ENCODE measurements at regions not wholly inside any gene's neighbourhood (a gene's known extent, or its start where the extent isn't known, plus 50 kb on each side); places are given as distances from the start of the nearest gene placed in this dataset.

- Histone ChIP-seq H3K4me1 (no peaks in the 10 kb centered on the region), H3K27me3 (no peaks in the 10 kb centered on the region), H3K27ac (no peak overlapping the region), H3K4me3 (no peak overlapping the region), H3K9me3 (no peaks in the 10 kb centered on the region), H3K36me3 (no peaks in the 10 kb centered on the region)
- 49 to 69% methylated on average over 6 of the region's 6 CpGs for WGBS, 2 donors (ENCODE audit: low coverage in 1 of 2)
- in situ Hi-C loops (cut with MboI; ENCODE audit: low pct_ligation_motif_present in 1 of 4, low pct_unique_long_range_greater_than_20kb in 1 of 4, low sequenced_read_pairs in 3 of 4) (no loop called here), intact Hi-C loops (cut with DNase I; ENCODE audit: low total_unique reads) (no loop called here)
- no peak for TF ChIP-seq POLR2A (IDR thresholded peaks at IDR 0.05)
- TF ChIP-seq POLR2AphosphoS5 (IDR thresholded peaks at IDR 0.05): no peak
- no peak for TF ChIP-seq CTCF (IDR thresholded peaks at IDR 0.05)
- TF ChIP-seq EP300 (IDR thresholded peaks at IDR 0.05; ENCODE audit: low read depth): no peak
- no peak for DNase-seq
Measured at GRCh38 chr20:52681288-52681687, 290.9 kb upstream of the TSHZ2 start.

GRCh38 chr20:52677216-52677615 is 294.9 kb upstream of the TSHZ2 start:
- Histone ChIP-seq H3K9me3 (no peaks in the 10 kb centered on the region), H3K4me1 (no peaks in the 10 kb centered on the region), H3K36me3 (no peaks in the 10 kb centered on the region), H3K27me3 (no peaks in the 10 kb centered on the region), H3K27ac (no peak overlapping the region), H3K4me3 (no peak overlapping the region)
- intact Hi-C loops (cut with DNase I; ENCODE audit: low total_unique reads) (no loop called here), in situ Hi-C loops (cut with MboI; ENCODE audit: low pct_ligation_motif_present in 1 of 4, low pct_unique_long_range_greater_than_20kb in 1 of 4, low sequenced_read_pairs in 3 of 4) (no loop called here)
- WGBS, 2 donors (ENCODE audit: low coverage in 1 of 2): 42 to 63% methylated on average over 2 of the region's 2 CpGs
- DNase-seq: no peak
- TF ChIP-seq POLR2A (IDR thresholded peaks at IDR 0.05): no peak
- no peak for TF ChIP-seq CTCF (IDR thresholded peaks at IDR 0.05)
- TF ChIP-seq POLR2AphosphoS5 (IDR thresholded peaks at IDR 0.05): no peak
- TF ChIP-seq EP300 (IDR thresholded peaks at IDR 0.05; ENCODE audit: low read depth): no peak

- WGBS, 2 donors (ENCODE audit: low coverage in 1 of 2): 56 to 82% methylated on average over 9 to 13 of the region's 13 CpGs
- intact Hi-C loops (cut with DNase I; ENCODE audit: low total_unique reads): no loop called here
- Histone ChIP-seq H3K4me1 (no peaks in the 10 kb centered on the region), H3K9me3 (no peaks in the 10 kb centered on the region), H3K4me3 (no peak overlapping the region), H3K27me3 (no peaks in the 10 kb centered on the region), H3K27ac (no peak overlapping the region), H3K36me3 (no peaks in the 10 kb centered on the region)
- in situ Hi-C loops (cut with MboI; ENCODE audit: low pct_ligation_motif_present in 1 of 4, low pct_unique_long_range_greater_than_20kb in 1 of 4, low sequenced_read_pairs in 3 of 4): no loop called here
- TF ChIP-seq CTCF (IDR thresholded peaks at IDR 0.05) (no peak), POLR2A (IDR thresholded peaks at IDR 0.05) (no peak), EP300 (IDR thresholded peaks at IDR 0.05; ENCODE audit: low read depth) (no peak), POLR2AphosphoS5 (IDR thresholded peaks at IDR 0.05) (no peak)
- no peak for DNase-seq
Measured at GRCh38 chr20:52676283-52676995, 295.7 kb upstream of the TSHZ2 start.

GRCh38 chr20:52675375-52675774 is 296.8 kb upstream of the TSHZ2 start:
- 57 to 74% methylated on average over 4 of the region's 4 CpGs for WGBS, 2 donors (ENCODE audit: low coverage in 1 of 2)
- intact Hi-C loops (cut with DNase I; ENCODE audit: low total_unique reads) (no loop called here), in situ Hi-C loops (cut with MboI; ENCODE audit: low pct_ligation_motif_present in 1 of 4, low pct_unique_long_range_greater_than_20kb in 1 of 4, low sequenced_read_pairs in 3 of 4) (no loop called here)
- no peaks in the 10 kb centered on the region for H3K4me1 ChIP-seq
- no peaks in the 10 kb centered on the region for H3K9me3 ChIP-seq
- no peaks in the 10 kb centered on the region for H3K27me3 ChIP-seq
- H3K4me3 ChIP-seq: no peak overlapping the region
- TF ChIP-seq POLR2AphosphoS5 (IDR thresholded peaks at IDR 0.05) (no peak), EP300 (IDR thresholded peaks at IDR 0.05; ENCODE audit: low read depth) (no peak), POLR2A (IDR thresholded peaks at IDR 0.05) (no peak)
- no peaks in the 10 kb centered on the region for H3K36me3 ChIP-seq
- H3K27ac ChIP-seq: no peak overlapping the region
- no peak for DNase-seq

- TF ChIP-seq POLR2AphosphoS5 (IDR thresholded peaks at IDR 0.05) (no peak), CTCF (IDR thresholded peaks at IDR 0.05) (no peak), POLR2A (IDR thresholded peaks at IDR 0.05) (no peak), EP300 (IDR thresholded peaks at IDR 0.05; ENCODE audit: low read depth) (no peak)
- no peaks in the 10 kb centered on the region for H3K4me1 ChIP-seq
- 75 to 88% methylated on average over 3 of the region's 3 CpGs for WGBS, 2 donors (ENCODE audit: low coverage in 1 of 2)
- no peaks in the 10 kb centered on the region for H3K9me3 ChIP-seq
- intact Hi-C loops (cut with DNase I; ENCODE audit: low total_unique reads): no loop called here
- H3K27ac ChIP-seq: no peak overlapping the region
- H3K4me3 ChIP-seq: no peak overlapping the region
- DNase-seq: no peak
- no peaks in the 10 kb centered on the region for H3K36me3 ChIP-seq
- in situ Hi-C loops (cut with MboI; ENCODE audit: low pct_ligation_motif_present in 1 of 4, low pct_unique_long_range_greater_than_20kb in 1 of 4, low sequenced_read_pairs in 3 of 4): loop anchor here in 1 of 4 donors (25.0 kb wide), 1 partner anchor 106 kb away; no protein-coding TSS in a partner anchor
- no peaks in the 10 kb centered on the region for H3K27me3 ChIP-seq
Measured at GRCh38 chr20:52668626-52669025, 303.5 kb upstream of the TSHZ2 start.
